Stimulated activated memory B cell treated with anti-CD40 and anti-IgM and Interleukin-4, amounts not matched to agents 10 μg/mL and 1 μg/mL and 100 μg/mL, for 72 hours (primary cell): ENCODE measurements at regions not wholly inside any gene's neighbourhood (a gene's known extent, or its start where the extent isn't known, plus 50 kb on each side); places are given as distances from the start of the nearest gene placed in this dataset.

Experiments used
- ATAC-seq: fragments of 150-1000 bp; cut with Tn5 transposase; 2 replicates; pipeline ENCODE4 v1.10.0; 2021
- H3K27ac Mint-ChIP-seq: one replicate; pipeline ENCODE4 v1.8.0; 2022; ENCODE audit warnings: mild to moderate bottlenecking, mixed read lengths
- H3K27me3 Mint-ChIP-seq: one replicate; pipeline ENCODE4 v1.8.0; 2022; ENCODE audit warnings: mixed read lengths
- H3K36me3 Mint-ChIP-seq: one replicate; pipeline ENCODE4 v1.8.0; 2022; ENCODE audit warnings: mixed read lengths
- H3K4me1 Mint-ChIP-seq: one replicate; pipeline ENCODE4 v1.8.0; 2022; ENCODE audit warnings: mixed read lengths
- H3K4me3 Mint-ChIP-seq: one replicate; pipeline ENCODE4 v1.8.0; 2022; ENCODE audit warnings: mild to moderate bottlenecking, moderate library complexity, mixed read lengths
- H3K9me3 Mint-ChIP-seq: one replicate; pipeline ENCODE4 v1.8.0; 2022; ENCODE audit warnings: mixed read lengths

DNA sequence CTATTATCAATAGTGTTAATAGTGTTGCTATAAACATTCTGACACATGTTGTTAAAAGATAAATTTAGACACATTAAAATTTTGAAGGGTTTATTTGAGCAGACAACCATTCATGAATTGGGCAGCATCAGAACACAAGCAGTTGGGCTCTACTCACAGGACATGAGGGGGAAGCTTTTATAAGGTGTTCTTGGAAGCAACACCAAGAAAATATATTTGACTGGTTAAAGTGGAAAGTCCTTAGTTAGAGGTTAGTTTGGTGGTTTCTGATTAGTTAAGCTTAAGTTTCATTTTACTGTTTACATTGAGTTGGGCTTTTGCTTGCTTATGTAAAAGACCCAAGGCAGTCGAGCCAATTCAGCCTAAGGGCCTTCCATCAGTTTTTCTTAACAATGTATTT, 220.7 kb downstream of the CD47 start:
- Mint-ChIP-seq H3K4me3 (no peak overlapping the region), H3K27ac (no peak overlapping the region), H3K27me3 (no peaks in the 10 kb centered on the region), H3K9me3 (no peaks in the 10 kb centered on the region), H3K4me1 (no peaks in the 10 kb centered on the region), H3K36me3 (no peaks in the 10 kb centered on the region)
- no peak for ATAC-seq

DNA sequence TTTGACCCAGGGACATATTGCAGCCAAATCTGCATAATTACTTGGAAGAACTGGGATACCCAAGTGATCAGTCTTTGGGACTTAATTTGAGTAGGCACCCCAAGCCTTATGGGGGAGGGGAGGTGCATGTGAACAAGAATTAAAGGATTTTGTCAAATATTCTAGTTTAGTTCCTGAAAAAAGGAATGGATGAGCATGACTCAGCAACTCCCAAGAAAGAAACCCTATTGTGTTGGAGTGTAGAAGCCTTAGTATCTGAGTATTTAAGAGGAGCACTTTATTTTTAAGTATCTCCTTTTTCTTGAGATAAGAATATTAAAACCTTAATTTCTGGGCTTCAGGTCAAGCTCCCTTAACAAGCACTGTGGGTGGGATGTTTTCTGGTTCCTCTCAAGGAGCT, 222.4 kb downstream of the CD47 start:
- H3K36me3 Mint-ChIP-seq: no peaks in the 10 kb centered on the region
- H3K4me3 Mint-ChIP-seq: no peak overlapping the region
- H3K27ac Mint-ChIP-seq: no peak overlapping the region
- H3K4me1 Mint-ChIP-seq: no peaks in the 10 kb centered on the region
- ATAC-seq: no peak
- no peaks in the 10 kb centered on the region for H3K27me3 Mint-ChIP-seq
- no peaks in the 10 kb centered on the region for H3K9me3 Mint-ChIP-seq

DNA sequence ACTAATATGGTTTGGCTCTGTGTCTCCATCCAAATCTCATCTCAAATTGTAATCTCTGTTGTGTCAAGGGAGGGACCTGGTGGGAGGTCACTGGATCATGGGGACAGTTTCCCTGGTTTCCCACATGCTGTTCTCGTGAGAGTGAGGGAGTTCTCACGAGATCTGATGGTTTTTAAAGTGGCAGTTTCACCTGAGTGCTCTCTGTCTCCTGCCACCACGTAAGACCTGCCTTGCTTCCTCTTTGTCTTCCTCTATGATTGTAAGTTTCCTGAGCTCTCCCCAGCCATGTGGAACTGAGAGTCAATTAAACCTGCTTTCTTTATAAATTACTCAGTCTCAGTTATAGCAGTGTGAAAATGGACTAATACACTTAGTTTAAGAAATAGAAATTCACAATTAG, 228.9 kb downstream of the CD47 start:
- Mint-ChIP-seq H3K36me3 (no peaks in the 10 kb centered on the region), H3K4me1 (peaks cover 16% of the 10 kb centered on the region), H3K4me3 (peak overlapping the region; percentile 52), H3K27ac (peak overlapping the region; percentile 38), H3K27me3 (no peaks in the 10 kb centered on the region), H3K9me3 (no peaks in the 10 kb centered on the region)
- ATAC-seq: peak; percentile 97

DNA sequence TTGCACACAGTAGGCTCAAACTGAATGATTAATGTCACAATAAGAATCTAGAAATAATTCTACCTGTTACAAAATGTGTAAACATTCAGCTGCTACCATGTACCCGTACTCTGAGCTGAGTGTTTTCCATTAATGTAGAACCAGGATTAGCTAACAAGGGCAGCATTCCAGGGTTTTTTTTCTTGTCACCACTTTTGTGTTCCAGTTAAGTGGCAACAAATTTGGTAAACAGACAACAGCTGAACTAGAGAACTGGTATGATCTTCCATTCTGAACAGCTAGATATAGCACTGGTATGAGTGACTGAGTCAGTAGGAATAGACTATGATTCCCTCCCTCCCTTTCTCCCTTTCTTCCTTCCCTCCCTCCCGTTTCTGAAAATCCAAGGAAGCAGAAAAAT, 229.4 kb downstream of the CD47 start:
- H3K4me3 Mint-ChIP-seq: no peak overlapping the region

More for the DNA sequence above, 229.4 kb downstream of the CD47 start:
- peak overlapping the region; percentile 38 for H3K27ac Mint-ChIP-seq
- H3K27me3 Mint-ChIP-seq: no peaks in the 10 kb centered on the region
- ATAC-seq: no peak
- H3K4me1 Mint-ChIP-seq: peaks cover 16% of the 10 kb centered on the region
- H3K9me3 Mint-ChIP-seq: no peaks in the 10 kb centered on the region
- no peaks in the 10 kb centered on the region for H3K36me3 Mint-ChIP-seq
